ENCODE measurements at regions not wholly inside any gene's neighbourhood (a gene's known extent, or its start where the extent isn't known, plus 50 kb on each side); places are given as distances from the start of the nearest gene placed in this dataset.

GRCh38 chr20:22456109-22456508 lies 128.3 kb downstream of the FOXA2 start:
- H3K9ac ChIP-seq (ENCODE audit: low read depth, low read length, poor library complexity, severe bottlenecking) = no peak overlapping the region
- H3K9me3 ChIP-seq (ENCODE audit: insufficient read depth, low read depth, low read length) = no peaks in the 10 kb centered on the region
- no peaks in the 10 kb centered on the region for H3K79me2 ChIP-seq (ENCODE audit: insufficient read depth, low read length)
- no peaks in the 10 kb centered on the region for H3K4me1 ChIP-seq (ENCODE audit: insufficient read depth, low read length, poor library complexity, severe bottlenecking)
- H3K36me3 ChIP-seq (ENCODE audit: insufficient read depth, low read length) = no peaks in the 10 kb centered on the region
- H3K27me3 ChIP-seq (ENCODE audit: insufficient read depth, low read length, poor library complexity, severe bottlenecking) = no peaks in the 10 kb centered on the region
- H3F3A ChIP-seq (ENCODE audit: low read depth) = no peaks in the 10 kb centered on the region
- no peak overlapping the region for H3K4me2 ChIP-seq (ENCODE audit: low read depth, low read length, poor library complexity, severe bottlenecking)
- TF ChIP-seq EZH2phosphoT487 (IDR thresholded peaks at IDR 0.05; ENCODE audit: borderline replicate concordance) (no peak), CTCF (conservative IDR thresholded peaks at IDR 0.05; ENCODE audit: low read length) (no peak)
- no peak overlapping the region for H3K4me3 ChIP-seq (ENCODE audit: low read length, poor library complexity, severe bottlenecking)
- no peaks in the 10 kb centered on the region for H4K20me1 ChIP-seq (ENCODE audit: insufficient read depth, low read length, poor library complexity, severe bottlenecking)
- H3K9me2 ChIP-seq (replicated peaks; ENCODE audit: low read depth, low read length) = no peaks in the 10 kb centered on the region
- H2AFZ ChIP-seq (ENCODE audit: low read length) = no peak overlapping the region

- Histone ChIP-seq H3K4me3 (ENCODE audit: low read length, poor library complexity, severe bottlenecking) (no peak overlapping the region), H3K36me3 (ENCODE audit: insufficient read depth, low read length) (no peaks in the 10 kb centered on the region), H3K79me2 (ENCODE audit: insufficient read depth, low read length) (no peaks in the 10 kb centered on the region), H3K9me2 (replicated peaks; ENCODE audit: low read depth, low read length) (no peaks in the 10 kb centered on the region), H3K9ac (ENCODE audit: low read depth, low read length, poor library complexity, severe bottlenecking) (no peak overlapping the region), H3K27me3 (ENCODE audit: insufficient read depth, low read length, poor library complexity, severe bottlenecking) (no peaks in the 10 kb centered on the region), H3K9me3 (ENCODE audit: insufficient read depth, low read depth, low read length) (no peaks in the 10 kb centered on the region), H4K20me1 (ENCODE audit: insufficient read depth, low read length, poor library complexity, severe bottlenecking) (no peaks in the 10 kb centered on the region), H3K4me1 (ENCODE audit: insufficient read depth, low read length, poor library complexity, severe bottlenecking) (no peaks in the 10 kb centered on the region), H2AFZ (ENCODE audit: low read length) (no peak overlapping the region), H3F3A (ENCODE audit: low read depth) (no peaks in the 10 kb centered on the region), H3K4me2 (ENCODE audit: low read depth, low read length, poor library complexity, severe bottlenecking) (no peak overlapping the region)
- TF ChIP-seq CTCF (conservative IDR thresholded peaks at IDR 0.05; ENCODE audit: low read length) = no peak
- no peak for TF ChIP-seq EZH2phosphoT487 (IDR thresholded peaks at IDR 0.05; ENCODE audit: borderline replicate concordance)
Observed at GRCh38 chr20:22455259-22455658, 129.1 kb downstream of the FOXA2 start.

GRCh38 chr20:22453244-22454080 lies 130.9 kb downstream of the FOXA2 start:
- Histone ChIP-seq H3K4me2 (ENCODE audit: low read depth, low read length, poor library complexity, severe bottlenecking) (no peak overlapping the region), H3K9me3 (ENCODE audit: insufficient read depth, low read depth, low read length) (no peaks in the 10 kb centered on the region), H3K9ac (ENCODE audit: low read depth, low read length, poor library complexity, severe bottlenecking) (no peak overlapping the region), H3K9me2 (replicated peaks; ENCODE audit: low read depth, low read length) (no peaks in the 10 kb centered on the region), H3K79me2 (ENCODE audit: insufficient read depth, low read length) (no peaks in the 10 kb centered on the region), H3K27me3 (ENCODE audit: insufficient read depth, low read length, poor library complexity, severe bottlenecking) (no peaks in the 10 kb centered on the region), H2AFZ (ENCODE audit: low read length) (no peak overlapping the region), H3K4me3 (ENCODE audit: low read length, poor library complexity, severe bottlenecking) (no peak overlapping the region), H3K36me3 (ENCODE audit: insufficient read depth, low read length) (no peaks in the 10 kb centered on the region), H3K4me1 (ENCODE audit: insufficient read depth, low read length, poor library complexity, severe bottlenecking) (no peaks in the 10 kb centered on the region), H3F3A (ENCODE audit: low read depth) (no peaks in the 10 kb centered on the region), H4K20me1 (ENCODE audit: insufficient read depth, low read length, poor library complexity, severe bottlenecking) (no peaks in the 10 kb centered on the region)
- no peak for TF ChIP-seq CTCF (conservative IDR thresholded peaks at IDR 0.05; ENCODE audit: low read length)
- no peak for TF ChIP-seq EZH2phosphoT487 (IDR thresholded peaks at IDR 0.05; ENCODE audit: borderline replicate concordance)

All from Loucy (cell line).